SU-DHL-6 (cell line): ENCODE measurements at regions not wholly inside any gene's neighbourhood (a gene's known extent, or its start where the extent isn't known, plus 50 kb on each side); places are given as distances from the start of the nearest gene placed in this dataset.

Experiments used
- H2AFZ ChIP-seq: fragments of 200-600 bp; sonication (generic); 2 replicates; pipeline ENCODE4 v1.6.1; 2014; ENCODE audit warnings: low read depth, mild to moderate bottlenecking, moderate library complexity, mixed read lengths, antibody characterized with exemption, low read length; ENCODE audit not compliant: severe bottlenecking
- H3F3A ChIP-seq: fragments of 200-600 bp; shearing (Covaris generic); 2 replicates; pipeline ENCODE4 v1.6.0; 2016; ENCODE audit warnings: antibody characterized with exemption, mild to moderate bottlenecking; ENCODE audit not compliant: insufficient read depth
- H3K27ac ChIP-seq: fragments of 200-600 bp; sonication (generic); 2 replicates; pipeline ENCODE4 v1.5.1; 2016; ENCODE audit warnings: low read depth, mild to moderate bottlenecking, low read length, moderate library complexity, mixed read lengths
- H3K27me3 ChIP-seq: fragments of 200-600 bp; sonication (generic), shearing (Covaris generic); 2 replicates; pipeline ENCODE4 v1.6.0; 2014; ENCODE audit warnings: mild to moderate bottlenecking, low read length
- H3K36me3 ChIP-seq: fragments of 200-600 bp; sonication (generic); 2 replicates; pipeline ENCODE4 v1.6.1; 2014; ENCODE audit warnings: mild to moderate bottlenecking, low read length, mixed read lengths
- H3K4me2 ChIP-seq: fragments of 300-600, 200-600 bp; shearing (Covaris generic), sonication (generic); 2 replicates; pipeline ENCODE4 v1.6.0; 2014; ENCODE audit warnings: low read length, low read depth, mild to moderate bottlenecking; ENCODE audit not compliant: poor library complexity, severe bottlenecking
- H3K4me3 ChIP-seq: fragments of 200-600 bp; sonication (generic); 2 replicates; pipeline ENCODE4 v1.5.1; 2014; ENCODE audit warnings: antibody characterized with exemption, low read length, mild to moderate bottlenecking, mixed read lengths; ENCODE audit not compliant: insufficient read depth, poor library complexity, severe bottlenecking
- H3K79me2 ChIP-seq: fragments of 200-600 bp; sonication (generic); 2 replicates; pipeline ENCODE4 v1.6.1; 2014; ENCODE audit warnings: mild to moderate bottlenecking, low read length, moderate library complexity; ENCODE audit not compliant: insufficient read depth
- H3K9ac ChIP-seq: fragments of 200-600 bp; sonication (generic); 2 replicates; pipeline ENCODE4 v1.7.0; 2014; ENCODE audit warnings: mild to moderate bottlenecking, low read length
- H3K9me2 ChIP-seq: fragments of 200-600 bp; sonication (generic); replicated peaks from 2 replicates; pipeline ENCODE4 v1.6.1; 2014; ENCODE audit warnings: low read length; ENCODE audit not compliant: insufficient read depth
- H3K9me3 ChIP-seq: fragments of 200-600 bp; sonication (generic); 2 replicates; pipeline ENCODE4 v1.6.1; 2014; ENCODE audit warnings: low read length, mixed read lengths; ENCODE audit not compliant: insufficient read depth
- H4K20me1 ChIP-seq: fragments of 200-600 bp; sonication (generic); 2 replicates; pipeline ENCODE4 v1.6.1; 2014; ENCODE audit warnings: low read depth, mild to moderate bottlenecking, antibody characterized with exemption, low read length, moderate library complexity, mixed read lengths
- EZH2phosphoT487 ChIP-seq: fragments of 200-600 bp; sonication (generic), shearing (Covaris generic); conservative IDR thresholded peaks from 2 replicates; pipeline ENCODE4 v1.6.1; 2018; ENCODE audit warnings: mild to moderate bottlenecking, antibody characterized with exemption, low read length, moderate library complexity, mixed read lengths
- TF ChIP-seq, protein P1 (sequence below): fragments of 200-600 bp; sonication (generic); IDR thresholded peaks from one replicate; pipeline ENCODE4 v1.5.1; 2017; ENCODE audit warnings: antibody characterized with exemption, mild to moderate bottlenecking, low read length, moderate library complexity; ENCODE audit not compliant: insufficient read depth, poor library complexity, severe bottlenecking

DNA sequence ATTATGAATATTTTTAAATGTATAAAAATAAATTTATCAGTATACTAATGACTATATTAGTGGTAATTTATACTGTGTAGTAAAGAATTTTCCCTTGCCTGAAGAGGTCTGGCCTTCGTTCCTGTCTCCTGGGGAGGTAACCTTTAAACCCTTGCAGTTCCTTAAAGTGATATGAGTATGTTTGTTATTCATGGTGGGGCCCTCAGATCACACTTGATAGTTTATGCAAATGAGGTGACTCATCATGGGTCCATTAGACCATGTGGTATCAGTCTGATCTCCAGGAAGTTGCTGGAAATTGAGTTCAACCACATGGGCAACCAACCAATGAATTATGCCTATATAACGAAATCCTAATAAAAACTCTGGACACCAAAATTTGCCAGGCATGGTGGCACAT is 904.1 kb downstream of the RPA4 start:
- no peak overlapping the region for H3K4me2 ChIP-seq
- TF ChIP-seq, protein P1, sequence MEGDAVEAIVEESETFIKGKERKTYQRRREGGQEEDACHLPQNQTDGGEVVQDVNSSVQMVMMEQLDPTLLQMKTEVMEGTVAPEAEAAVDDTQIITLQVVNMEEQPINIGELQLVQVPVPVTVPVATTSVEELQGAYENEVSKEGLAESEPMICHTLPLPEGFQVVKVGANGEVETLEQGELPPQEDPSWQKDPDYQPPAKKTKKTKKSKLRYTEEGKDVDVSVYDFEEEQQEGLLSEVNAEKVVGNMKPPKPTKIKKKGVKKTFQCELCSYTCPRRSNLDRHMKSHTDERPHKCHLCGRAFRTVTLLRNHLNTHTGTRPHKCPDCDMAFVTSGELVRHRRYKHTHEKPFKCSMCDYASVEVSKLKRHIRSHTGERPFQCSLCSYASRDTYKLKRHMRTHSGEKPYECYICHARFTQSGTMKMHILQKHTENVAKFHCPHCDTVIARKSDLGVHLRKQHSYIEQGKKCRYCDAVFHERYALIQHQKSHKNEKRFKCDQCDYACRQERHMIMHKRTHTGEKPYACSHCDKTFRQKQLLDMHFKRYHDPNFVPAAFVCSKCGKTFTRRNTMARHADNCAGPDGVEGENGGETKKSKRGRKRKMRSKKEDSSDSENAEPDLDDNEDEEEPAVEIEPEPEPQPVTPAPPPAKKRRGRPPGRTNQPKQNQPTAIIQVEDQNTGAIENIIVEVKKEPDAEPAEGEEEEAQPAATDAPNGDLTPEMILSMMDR = no peak
- TF ChIP-seq EZH2phosphoT487 = no peak
- H3K4me3 ChIP-seq = no peak overlapping the region
- H3K36me3 ChIP-seq = no peaks in the 10 kb centered on the region
- no peak overlapping the region for H3K9ac ChIP-seq
- H3F3A ChIP-seq = no peaks in the 10 kb centered on the region
- no peaks in the 10 kb centered on the region for H3K27me3 ChIP-seq
- H4K20me1 ChIP-seq = no peaks in the 10 kb centered on the region
- no peak overlapping the region for H3K27ac ChIP-seq
- no peaks in the 10 kb centered on the region for H3K9me3 ChIP-seq
- H3K9me2 ChIP-seq = no peaks in the 10 kb centered on the region
- H3K79me2 ChIP-seq = no peaks in the 10 kb centered on the region
- H2AFZ ChIP-seq = no peak overlapping the region

GRCh38 chrX:97790850-97791249 is 907.1 kb downstream of the RPA4 start:
- Histone ChIP-seq H3K9me3 (no peaks in the 10 kb centered on the region), H3F3A (no peaks in the 10 kb centered on the region), H3K4me2 (no peak overlapping the region)

DNA sequence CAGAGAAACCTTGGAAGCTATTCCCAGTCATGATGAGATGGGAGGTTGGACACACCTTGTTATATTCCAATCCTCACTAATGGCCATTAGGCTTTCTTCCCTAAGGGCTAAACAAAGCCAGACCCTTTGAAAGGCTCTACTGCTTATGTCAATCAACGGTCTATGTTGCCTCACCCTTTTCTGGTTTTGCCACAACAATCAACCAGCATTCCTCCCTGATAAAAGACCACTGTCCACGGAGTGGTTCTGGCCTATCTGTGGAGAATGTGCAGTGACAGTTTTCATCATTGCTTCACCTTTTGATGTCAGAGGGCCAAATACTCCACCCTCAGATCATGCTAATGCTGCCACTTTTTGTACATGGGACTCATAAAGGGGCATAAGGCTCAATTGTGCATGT is 913.4 kb downstream of the RPA4 start:
- no peaks in the 10 kb centered on the region for H3K9me3 ChIP-seq
- H4K20me1 ChIP-seq = no peaks in the 10 kb centered on the region
- H3K4me2 ChIP-seq = no peak overlapping the region
- no peak overlapping the region for H3K9ac ChIP-seq
- H3K36me3 ChIP-seq = no peaks in the 10 kb centered on the region
- no peak overlapping the region for H3K4me3 ChIP-seq
- H3F3A ChIP-seq = no peaks in the 10 kb centered on the region
- H3K9me2 ChIP-seq = no peaks in the 10 kb centered on the region
- H3K79me2 ChIP-seq = no peaks in the 10 kb centered on the region
- H3K27ac ChIP-seq = no peak overlapping the region
- no peak overlapping the region for H2AFZ ChIP-seq
- TF ChIP-seq, protein P1 = no peak
- TF ChIP-seq EZH2phosphoT487 = no peak
- H3K27me3 ChIP-seq = no peaks in the 10 kb centered on the region

More at GRCh38 chrX:97790850-97791249, 907.1 kb downstream of the RPA4 start:
- no peak overlapping the region for H3K4me3 ChIP-seq
- H3K79me2 ChIP-seq = no peaks in the 10 kb centered on the region
- no peak overlapping the region for H3K27ac ChIP-seq
- H3K36me3 ChIP-seq = no peaks in the 10 kb centered on the region
- H3K27me3 ChIP-seq = no peaks in the 10 kb centered on the region
- no peak overlapping the region for H2AFZ ChIP-seq
- no peaks in the 10 kb centered on the region for H4K20me1 ChIP-seq
- TF ChIP-seq, protein P1 = no peak
- TF ChIP-seq EZH2phosphoT487 = no peak
- no peaks in the 10 kb centered on the region for H3K9me2 ChIP-seq
- H3K9ac ChIP-seq = no peak overlapping the region
